ENCODE measurements at regions not wholly inside any gene's neighbourhood (a gene's known extent, or its start where the extent isn't known, plus 50 kb on each side); places are given as distances from the start of the nearest gene placed in this dataset.
A peak's percentile ranks its signal among the peaks of the same experiment; 100 is the strongest.

DNA sequence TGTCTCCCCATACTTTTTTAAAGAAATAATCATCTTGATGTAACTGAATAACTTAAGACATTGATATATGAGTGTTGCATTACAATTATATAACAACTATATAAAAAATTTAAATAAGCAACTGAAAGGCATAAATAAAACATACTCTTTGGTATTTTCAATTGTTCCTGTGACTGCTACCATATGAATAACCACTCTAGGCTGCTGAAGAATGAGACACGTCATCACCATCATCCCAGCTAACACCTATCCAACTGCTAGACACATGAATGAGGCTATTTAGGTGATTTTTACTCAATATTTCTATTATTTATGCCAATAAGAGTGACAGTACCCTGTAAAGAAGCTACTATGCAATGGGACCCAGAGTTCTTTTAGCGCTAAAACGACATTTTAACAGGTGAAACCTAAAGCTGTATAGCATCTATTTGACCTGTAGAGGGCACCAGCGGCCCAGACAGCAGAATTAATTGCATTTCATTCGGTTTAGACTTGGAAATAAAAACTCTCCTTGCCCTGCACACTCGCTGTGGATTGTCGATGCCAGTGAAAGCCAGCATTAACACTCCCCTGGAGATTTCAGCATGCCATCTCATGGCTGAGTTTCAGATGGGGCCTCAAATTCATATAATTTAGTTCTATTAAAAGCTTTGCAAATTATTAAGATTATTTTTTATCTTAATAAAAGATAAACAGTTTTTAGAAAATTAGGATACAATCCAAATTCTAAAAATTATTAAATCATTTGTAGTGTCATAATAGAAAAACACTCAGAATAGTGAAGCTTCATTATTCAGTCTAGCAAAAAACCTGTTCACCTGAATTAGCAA is 89.4 kb upstream of the MAP2 start:
- H3K27me3 ChIP-seq (ENCODE audit: control insufficient read depth, extremely low read depth, insufficient read depth, low read length): no peaks in the 10 kb centered on the region
- no peak overlapping the region for H3K9ac ChIP-seq (ENCODE audit: control insufficient read depth, extremely low read depth, insufficient read depth, low read length)
- DNase-seq (ENCODE audit: low read depth, low spot score) (no peak), FAIRE-seq (peak; percentile 84)
- no peaks in the 10 kb centered on the region for H3K79me2 ChIP-seq (ENCODE audit: control insufficient read depth, insufficient read depth, low read length)
- no peak overlapping the region for H3K27ac ChIP-seq (ENCODE audit: control insufficient read depth, insufficient read depth, low read length)
- no peaks in the 10 kb centered on the region for H4K20me1 ChIP-seq (ENCODE audit: control insufficient read depth, extremely low read depth, insufficient read depth, low read length)
- dilution Hi-C loops (cut with MboI; ENCODE audit: extremely low pct_ligation_motif_present, low sequenced_read_pairs): no loop called here
- peak overlapping the region; percentile 32 for H3K4me2 ChIP-seq (ENCODE audit: control insufficient read depth, extremely low read depth, insufficient read depth, low read depth, low read length)
- H3K36me3 ChIP-seq (ENCODE audit: control insufficient read depth in 2 of 2, extremely low read depth in 1 of 2, insufficient read depth in 2 of 2, low read length in 2 of 2): no peaks in the 10 kb centered on the region
- H2AFZ ChIP-seq (ENCODE audit: control insufficient read depth, low read length): no peak overlapping the region
- no peak for TF ChIP-seq EZH2 (IDR thresholded peaks at IDR 0.05; ENCODE audit: low read length)
- TF ChIP-seq, protein P1, sequence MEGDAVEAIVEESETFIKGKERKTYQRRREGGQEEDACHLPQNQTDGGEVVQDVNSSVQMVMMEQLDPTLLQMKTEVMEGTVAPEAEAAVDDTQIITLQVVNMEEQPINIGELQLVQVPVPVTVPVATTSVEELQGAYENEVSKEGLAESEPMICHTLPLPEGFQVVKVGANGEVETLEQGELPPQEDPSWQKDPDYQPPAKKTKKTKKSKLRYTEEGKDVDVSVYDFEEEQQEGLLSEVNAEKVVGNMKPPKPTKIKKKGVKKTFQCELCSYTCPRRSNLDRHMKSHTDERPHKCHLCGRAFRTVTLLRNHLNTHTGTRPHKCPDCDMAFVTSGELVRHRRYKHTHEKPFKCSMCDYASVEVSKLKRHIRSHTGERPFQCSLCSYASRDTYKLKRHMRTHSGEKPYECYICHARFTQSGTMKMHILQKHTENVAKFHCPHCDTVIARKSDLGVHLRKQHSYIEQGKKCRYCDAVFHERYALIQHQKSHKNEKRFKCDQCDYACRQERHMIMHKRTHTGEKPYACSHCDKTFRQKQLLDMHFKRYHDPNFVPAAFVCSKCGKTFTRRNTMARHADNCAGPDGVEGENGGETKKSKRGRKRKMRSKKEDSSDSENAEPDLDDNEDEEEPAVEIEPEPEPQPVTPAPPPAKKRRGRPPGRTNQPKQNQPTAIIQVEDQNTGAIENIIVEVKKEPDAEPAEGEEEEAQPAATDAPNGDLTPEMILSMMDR (optimal IDR thresholded peaks at IDR 0.05 in 1 of 3, IDR thresholded peaks at IDR 0.05 in 1 of 3, conservative IDR thresholded peaks at IDR 0.05 in 1 of 3; ENCODE audit: extremely low read depth in 1 of 3, insufficient read depth in 2 of 3, low read length in 3 of 3): peak; percentile 71 to 84 (median 83)
- no peaks in the 10 kb centered on the region for H3K9me1 ChIP-seq (ENCODE audit: control insufficient read depth, extremely low read depth, insufficient read depth, low read length)
- H3K9me3 ChIP-seq (ENCODE audit: control insufficient read depth, low read depth, low read length): no peaks in the 10 kb centered on the region
- peaks cover 3% of the 10 kb centered on the region for H3K4me1 ChIP-seq (ENCODE audit: control insufficient read depth, extremely low read depth, insufficient read depth, low read length)
- H3K4me3 ChIP-seq (ENCODE audit: control insufficient read depth in 2 of 3, extremely low read depth in 1 of 3, insufficient read depth in 2 of 3, low read depth in 1 of 3, low read length in 3 of 3): no peak overlapping the region

DNA sequence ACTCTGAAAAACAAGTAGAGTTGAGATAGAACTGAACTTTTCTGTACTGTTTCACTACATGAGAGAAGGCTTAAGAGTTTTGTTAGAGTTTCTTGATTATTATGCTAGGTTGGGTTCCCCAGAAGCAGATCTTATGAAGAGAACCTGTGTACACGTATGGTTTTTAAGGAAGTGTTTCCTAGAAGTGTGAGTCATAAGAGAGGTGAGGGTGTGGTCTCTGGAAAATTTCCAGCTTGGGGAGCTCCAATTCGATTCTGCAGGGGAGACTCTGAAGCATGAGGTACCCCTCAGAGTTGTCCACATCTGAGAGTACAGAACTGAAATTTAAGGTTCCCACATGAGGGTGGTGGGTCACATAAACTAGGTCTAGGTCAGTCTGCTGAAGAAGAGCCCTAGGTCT is 83.3 kb upstream of the MAP2 start:
- peak; percentile 39 for FAIRE-seq

More for the DNA sequence above, 83.3 kb upstream of the MAP2 start:
- dilution Hi-C loops (cut with MboI; ENCODE audit: extremely low pct_ligation_motif_present, low sequenced_read_pairs): no loop called here
- H3K4me2 ChIP-seq (ENCODE audit: control insufficient read depth, extremely low read depth, insufficient read depth, low read depth, low read length): no peak overlapping the region
- H3K27ac ChIP-seq (ENCODE audit: control insufficient read depth, insufficient read depth, low read length): no peak overlapping the region
- no peaks in the 10 kb centered on the region for H4K20me1 ChIP-seq (ENCODE audit: control insufficient read depth, extremely low read depth, insufficient read depth, low read length)
- H3K79me2 ChIP-seq (ENCODE audit: control insufficient read depth, insufficient read depth, low read length): no peaks in the 10 kb centered on the region
- H3K9me1 ChIP-seq (ENCODE audit: control insufficient read depth, extremely low read depth, insufficient read depth, low read length): no peaks in the 10 kb centered on the region
- H2AFZ ChIP-seq (ENCODE audit: control insufficient read depth, low read length): no peak overlapping the region
- no peak overlapping the region for H3K9ac ChIP-seq (ENCODE audit: control insufficient read depth, extremely low read depth, insufficient read depth, low read length)
- H3K4me3 ChIP-seq (ENCODE audit: control insufficient read depth in 2 of 3, extremely low read depth in 1 of 3, insufficient read depth in 2 of 3, low read depth in 1 of 3, low read length in 3 of 3): no peak overlapping the region
- H3K36me3 ChIP-seq (ENCODE audit: control insufficient read depth in 2 of 2, extremely low read depth in 1 of 2, insufficient read depth in 2 of 2, low read length in 2 of 2): no peaks in the 10 kb centered on the region
- H3K27me3 ChIP-seq (ENCODE audit: control insufficient read depth, extremely low read depth, insufficient read depth, low read length): no peaks in the 10 kb centered on the region
- no peak for TF ChIP-seq EZH2 (IDR thresholded peaks at IDR 0.05; ENCODE audit: low read length)
- no peaks in the 10 kb centered on the region for H3K9me3 ChIP-seq (ENCODE audit: control insufficient read depth, low read depth, low read length)
- peaks cover 4% of the 10 kb centered on the region for H3K4me1 ChIP-seq (ENCODE audit: control insufficient read depth, extremely low read depth, insufficient read depth, low read length)
- DNase-seq (ENCODE audit: low read depth, low spot score): no peak

Measured in keratinocyte (primary cell).